Stimulated activated CD8-positive, alpha-beta memory T cell treated with anti-CD3 and anti-CD28 coated beads, Interleukin-4, amount 100 ng/mL, for 1 hour (primary cell): ENCODE measurements at regions not wholly inside any gene's neighbourhood (a gene's known extent, or its start where the extent isn't known, plus 50 kb on each side); places are given as distances from the start of the nearest gene placed in this dataset.

Experiments used
- DNase-seq, 2 donors: peaks; one replicate each; pipeline ENCODE4 v3.0.0-alpha.2; 2020; ENCODE audit warnings: low read depth in 2 of 2, low spot score in 1 of 2

- no peak for DNase-seq
Observed at GRCh38 chr1:224846119-224846907, 83.2 kb upstream of the DNAH14 start.

GRCh38 chr1:224850446-224850845 is 79.0 kb upstream of the DNAH14 start:
- no peak for DNase-seq

GRCh38 chr1:224851210-224851847 is 78.1 kb upstream of the DNAH14 start:
- DNase-seq, result peak in 1 of 2 donors; percentile 21

DNA sequence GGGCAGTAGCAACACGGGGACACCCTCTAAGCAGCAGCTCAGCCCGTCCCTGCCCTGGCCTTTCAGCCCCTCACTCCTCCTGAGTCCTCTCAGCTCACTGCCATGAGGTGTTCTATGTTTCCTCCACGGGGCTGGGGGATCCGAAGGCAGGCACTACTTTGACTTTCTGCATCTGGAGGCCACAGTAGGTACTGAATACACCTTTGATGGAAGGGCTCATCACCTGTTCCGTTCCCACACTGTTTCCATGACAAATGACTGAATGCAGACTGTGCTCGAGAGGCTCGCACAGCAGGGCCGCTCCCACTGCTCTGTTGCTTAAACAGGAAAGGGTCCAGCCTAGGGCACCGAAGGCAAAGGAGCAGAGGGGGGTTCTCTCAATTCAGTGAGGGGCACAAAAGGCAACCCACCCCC is 77.6 kb upstream of the DNAH14 start:
- no peak for DNase-seq

DNA sequence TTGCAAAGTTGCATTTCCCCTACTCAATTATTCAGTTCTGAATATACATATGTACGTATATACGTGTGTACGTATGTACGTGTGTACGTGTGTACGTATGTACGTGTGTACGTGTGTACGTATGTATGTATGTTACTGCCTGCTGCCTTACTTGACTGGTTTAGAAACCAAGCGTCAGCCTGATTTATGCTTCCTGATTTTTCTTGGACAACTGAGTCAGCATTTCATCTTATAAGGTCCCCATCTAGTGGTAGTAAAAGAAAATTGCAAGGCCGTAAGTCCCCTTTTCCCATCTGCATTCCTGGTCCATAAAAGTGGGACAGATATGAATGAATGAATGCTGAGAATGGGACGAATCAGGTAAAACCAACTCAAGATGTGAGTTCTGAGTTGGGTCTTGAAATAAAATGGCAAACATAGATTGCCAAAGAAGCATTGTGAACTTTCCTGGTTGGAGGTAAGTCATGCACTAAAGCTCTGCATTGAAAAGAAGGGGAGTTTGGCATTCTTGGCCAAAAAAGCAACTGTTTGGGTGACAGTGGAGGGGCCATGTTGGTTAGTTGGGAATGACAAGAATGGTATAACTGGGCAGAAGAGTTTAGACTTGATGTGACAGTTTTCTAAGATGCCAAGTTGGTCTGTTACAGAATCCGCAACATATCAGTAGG is 76.4 kb upstream of the DNAH14 start:
- no peak for DNase-seq

GRCh38 chr1:224856973-224857372 is 72.5 kb upstream of the DNAH14 start:
- no peak for DNase-seq

- no peak for DNase-seq
Observed at GRCh38 chr1:224859651-224860050, 69.8 kb upstream of the DNAH14 start.

- no peak for DNase-seq
Observed at GRCh38 chr1:224860488-224861338, 68.8 kb upstream of the DNAH14 start.

- no peak for DNase-seq
Observed at GRCh38 chr1:224861339-224861716, 68.1 kb upstream of the DNAH14 start.

- no peak for DNase-seq
Observed at GRCh38 chr1:224863486-224863885, 66.0 kb upstream of the DNAH14 start.

DNA sequence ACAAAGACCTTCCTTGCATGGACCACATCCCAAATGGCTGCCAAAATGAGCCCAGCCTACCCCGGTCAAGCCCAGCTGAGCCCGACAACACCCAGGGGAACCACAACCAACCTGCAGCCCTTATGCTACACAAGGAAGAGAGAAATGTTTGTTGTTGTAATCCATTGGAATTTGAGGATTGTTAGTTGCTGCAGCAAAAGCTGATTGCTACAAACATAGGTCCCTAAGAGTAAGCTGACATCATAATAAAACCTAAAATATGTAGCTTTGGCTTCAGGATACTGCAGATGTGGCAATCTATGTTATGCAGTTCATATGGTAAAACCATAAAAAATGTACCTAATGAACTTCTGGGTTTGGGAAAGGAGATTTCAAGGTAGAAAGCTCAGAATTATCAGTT is 65.5 kb upstream of the DNAH14 start:
- no peak for DNase-seq

GRCh38 chr1:224865510-224865909 is 64.0 kb upstream of the DNAH14 start:
- no peak for DNase-seq

GRCh38 chr1:224866940-224867339 is 62.5 kb upstream of the DNAH14 start:
- no peak for DNase-seq

GRCh38 chr1:224867715-224868114 is 61.8 kb upstream of the DNAH14 start:
- no peak for DNase-seq

DNA sequence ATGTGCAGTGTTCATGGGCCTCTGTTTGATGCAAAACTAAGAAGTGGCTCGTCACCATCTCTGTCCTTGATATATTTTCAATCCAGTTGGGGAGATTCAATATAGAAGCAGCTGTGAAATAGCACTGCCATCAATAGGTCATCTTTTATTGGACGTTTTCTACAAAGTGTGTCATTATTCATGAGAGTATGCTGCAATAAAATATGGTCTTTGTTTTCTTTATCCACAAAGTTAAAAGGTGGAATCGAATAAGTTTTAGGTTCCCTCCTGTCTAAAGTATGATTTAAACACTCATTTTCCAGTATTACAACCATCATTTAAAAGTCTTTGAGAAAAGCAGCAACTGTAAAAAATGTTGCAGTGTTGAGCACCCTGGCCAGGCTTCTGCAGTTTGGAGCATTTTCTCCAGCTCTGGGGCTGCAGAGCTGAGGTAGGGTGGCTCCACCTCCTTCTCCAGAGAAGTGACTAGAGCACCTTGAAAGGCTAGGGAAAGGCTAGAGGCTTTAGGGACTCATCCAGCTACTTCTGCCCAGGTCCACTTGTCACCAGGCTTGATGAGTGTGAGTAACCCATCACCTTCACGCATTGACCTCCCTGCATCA is 56.5 kb upstream of the DNAH14 start:
- DNase-seq, result no peak

- DNase-seq, result no peak
Observed at GRCh38 chr1:224873434-224874369, 55.8 kb upstream of the DNAH14 start.

DNA sequence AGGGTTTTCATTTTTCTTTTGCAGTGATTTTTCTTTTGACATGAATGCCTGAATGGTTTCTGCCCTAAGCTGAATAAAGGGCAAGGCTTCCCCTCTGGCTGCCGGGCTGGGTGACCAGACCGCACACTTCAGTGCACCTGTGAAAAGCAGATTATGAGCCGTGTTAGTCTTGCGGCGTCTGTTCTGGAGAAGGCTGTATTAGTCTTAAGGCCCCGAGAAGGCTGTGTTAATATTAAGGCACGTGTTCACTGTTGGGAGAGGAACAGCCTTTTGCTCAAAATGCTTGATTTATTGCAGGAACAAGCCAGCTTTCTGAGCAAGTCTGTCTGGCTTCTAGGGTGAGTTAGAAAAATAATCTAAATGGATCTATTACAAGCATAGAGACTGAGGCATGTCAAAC is 54.7 kb upstream of the DNAH14 start:
- no peak for DNase-seq

DNA sequence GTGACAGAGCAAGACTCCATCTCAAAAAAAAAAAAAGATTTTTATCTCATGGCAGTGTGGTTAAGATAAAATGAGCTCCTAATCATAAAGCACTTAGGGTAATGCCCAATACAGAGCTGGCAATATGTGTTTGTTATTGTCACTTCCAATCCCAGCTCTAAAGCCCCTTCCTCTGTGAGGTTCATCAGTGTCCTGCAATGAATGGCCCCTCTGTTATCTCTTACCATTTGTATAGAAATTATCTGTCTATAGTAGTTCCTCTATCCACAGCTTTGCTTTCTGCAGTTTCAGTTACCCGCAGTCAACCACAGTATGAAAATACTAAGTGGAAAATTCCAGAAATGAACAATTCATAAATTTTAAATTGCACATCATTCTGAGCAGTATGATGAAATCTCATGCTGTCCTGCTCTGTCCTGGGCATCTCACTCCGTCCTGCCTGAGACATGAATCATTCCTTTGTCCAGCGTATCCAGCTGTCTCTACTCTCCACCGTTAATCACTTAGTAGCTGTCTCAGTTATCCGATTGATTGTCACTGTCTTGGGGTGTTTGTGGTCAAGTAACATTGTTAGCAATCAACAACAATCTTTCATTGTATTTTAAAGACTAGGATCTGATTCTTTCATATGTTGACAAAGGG is 50.2 kb upstream of the DNAH14 start:
- no peak for DNase-seq
